Left lung (tissue), 4 donors: ENCODE measurements at regions not wholly inside any gene's neighbourhood (a gene's known extent, or its start where the extent isn't known, plus 50 kb on each side); places are given as distances from the start of the nearest gene placed in this dataset.

Experiments used
- ATAC-seq: fragments of 200-7000 bp; cut with Tn5 transposase; one replicate; pipeline ENCODE4 v1.9.1; 2020; ENCODE audit warnings: moderate library complexity
- DNase-seq, 4 donors: peaks; one replicate each; pipeline ENCODE4 v3.0.0-alpha.2; 2013 to 2020
- H3K27ac ChIP-seq, 2 donors: fragments of 200-600 bp; sonication (generic) in 1 of 2; one replicate each; pipeline versions ENCODE4 v1.5.0 to v1.8.0; 2020 to 2021
- H3K27me3 ChIP-seq, 2 donors: fragments of 200-600 bp; sonication (generic) in 1 of 2; one replicate each; pipeline versions ENCODE4 v1.5.0 to v1.8.0; 2020 to 2021
- H3K36me3 ChIP-seq, 2 donors: fragments of 200-600 bp; sonication (generic) in 1 of 2; one replicate each; pipeline versions ENCODE4 v1.5.0 to v1.8.0; 2020 to 2021
- H3K4me1 ChIP-seq, 2 donors: fragments of 200-600 bp; one replicate each; pipeline ENCODE4 v1.8.0; 2021
- H3K4me3 ChIP-seq, 2 donors: fragments of 200-600 bp; sonication (generic) in 1 of 2; one replicate each; pipeline versions ENCODE4 v1.5.0 to v1.8.0; 2020 to 2021; ENCODE audit warnings: mild to moderate bottlenecking in 1 of 2
- H3K9me3 ChIP-seq, 2 donors: fragments of 200-600 bp; sonication (generic) in 1 of 2; one replicate each; pipeline versions ENCODE4 v1.5.0 to v1.8.0; 2020 to 2021
- CTCF ChIP-seq, 2 donors: fragments of 200-600 bp; sonication (generic) in 1 of 2; IDR thresholded peaks; one replicate each; pipeline versions ENCODE4 v1.5.0 to v1.8.0; 2021; ENCODE audit warnings: antibody characterized with exemption in 2 of 2
- intact Hi-C, 2 donors: fragments of 100-400 bp; cut with DNase I; formaldehyde crosslinking; loops; one replicate each; pipeline versions ENCODE4 v1.11.2 to v1.14.2; 2022
- donor health status: DM: no; HTN: yes; CAD: no.
- donor health status: DM: no; HTN: no; CAD: no.

DNA sequence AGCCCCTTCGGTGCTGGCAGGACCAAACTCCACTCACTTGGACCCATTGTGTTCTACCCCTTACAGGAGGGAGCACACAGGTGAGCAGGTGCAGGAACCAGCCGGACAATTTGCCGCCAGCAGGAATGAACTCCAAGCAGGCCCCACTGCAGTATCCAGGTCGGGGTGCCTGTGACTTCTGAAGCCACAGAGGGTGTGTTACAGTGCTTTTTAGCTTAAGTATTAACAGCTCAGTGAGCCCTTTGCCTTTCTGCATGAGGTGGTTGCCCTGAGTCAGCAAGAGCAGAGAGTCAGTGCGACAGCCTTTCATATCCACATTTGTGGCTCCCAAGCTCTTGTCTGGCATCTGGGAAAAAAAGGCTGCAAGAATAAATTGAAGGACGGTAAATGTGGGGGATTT, 366.6 kb upstream of the LRRC4C start:
- Histone ChIP-seq H3K4me3 (no peak overlapping the region), H3K27me3 (no peaks in the 10 kb centered on the region), H3K4me1 (no peaks in the 10 kb centered on the region), H3K27ac (no peak overlapping the region), H3K9me3 (peaks cover 4 to 5% of the 10 kb centered on the region in 2 donors), H3K36me3 (no peaks in the 10 kb centered on the region)
- ATAC-seq (no peak), DNase-seq (no peak)
- intact Hi-C loops, result no loop called here
- no peak for TF ChIP-seq CTCF (IDR thresholded peaks at IDR 0.05)

DNA sequence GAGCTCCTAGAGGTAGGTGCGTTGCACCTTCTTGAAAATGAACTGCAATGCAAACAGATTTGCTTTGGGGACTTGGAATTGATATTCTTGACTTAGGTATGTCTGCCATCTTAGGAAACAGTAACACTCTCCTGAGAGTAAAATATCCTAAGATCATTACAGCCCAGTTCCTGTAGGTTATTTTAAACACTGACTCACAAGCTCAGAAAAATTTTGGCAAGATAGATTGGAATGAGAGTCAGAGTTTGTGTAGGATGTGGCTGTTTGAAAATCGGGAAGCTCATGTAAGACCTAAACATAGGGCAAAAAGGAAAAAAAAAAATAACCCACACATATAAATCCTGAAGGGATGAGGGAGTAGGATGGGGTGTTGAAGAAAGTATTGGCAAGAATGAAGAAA, 377.0 kb upstream of the LRRC4C start:
- Histone ChIP-seq H3K36me3 (no peaks in the 10 kb centered on the region), H3K9me3 (peaks cover 0 to 10% of the 10 kb centered on the region in 2 donors), H3K27me3 (no peaks in the 10 kb centered on the region), H3K27ac (no peak overlapping the region), H3K4me1 (no peaks in the 10 kb centered on the region), H3K4me3 (no peak overlapping the region)
- ATAC-seq (no peak), DNase-seq (no peak)
- intact Hi-C loops, result no loop called here
- no peak for TF ChIP-seq CTCF (IDR thresholded peaks at IDR 0.05)

GRCh38 chr11:41842673-41843072, 383.2 kb upstream of the LRRC4C start:
- Histone ChIP-seq H3K4me3 (no peak overlapping the region), H3K4me1 (no peaks in the 10 kb centered on the region), H3K36me3 (no peaks in the 10 kb centered on the region), H3K27ac (no peak overlapping the region), H3K9me3 (peaks cover 0 to 36% of the 10 kb centered on the region in 2 donors), H3K27me3 (no peaks in the 10 kb centered on the region)
- intact Hi-C loops, result no loop called here
- TF ChIP-seq CTCF (IDR thresholded peaks at IDR 0.05), result no peak
- ATAC-seq (no peak), DNase-seq (no peak)

DNA sequence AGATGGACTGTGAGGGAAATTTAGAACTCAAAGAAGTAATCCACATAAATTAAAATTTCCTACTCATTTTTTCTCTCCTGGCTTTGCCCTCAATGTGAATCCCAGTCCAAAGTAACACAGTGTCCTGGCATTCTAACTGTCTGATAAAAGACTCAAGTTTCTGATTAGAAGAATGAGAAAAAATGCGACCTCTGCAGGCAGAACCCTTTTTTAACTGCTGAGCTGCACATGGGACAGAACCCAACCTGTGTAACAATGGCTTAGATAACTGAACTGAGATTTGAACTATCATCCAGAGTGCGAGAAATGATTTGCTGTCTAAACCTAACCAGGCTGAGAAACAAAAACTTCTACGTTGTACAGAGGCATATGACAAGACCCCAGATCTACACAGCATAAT, 385.6 kb upstream of the LRRC4C start:
- H3K27ac ChIP-seq, result no peak overlapping the region
- peaks cover 0 to 28% of the 10 kb centered on the region in 2 donors for H3K9me3 ChIP-seq
- H3K27me3 ChIP-seq, result no peaks in the 10 kb centered on the region
- DNase-seq (no peak), ATAC-seq (no peak)
- H3K4me3 ChIP-seq, result no peak overlapping the region
- TF ChIP-seq CTCF (IDR thresholded peaks at IDR 0.05), result no peak
- H3K4me1 ChIP-seq, result no peaks in the 10 kb centered on the region
- no peaks in the 10 kb centered on the region for H3K36me3 ChIP-seq
- intact Hi-C loops, result no loop called here

- no peak for TF ChIP-seq CTCF (IDR thresholded peaks at IDR 0.05)
- ATAC-seq, result no peak
Measured at GRCh38 chr11:41848349-41848748, 388.9 kb upstream of the LRRC4C start.

More at GRCh38 chr11:41848349-41848748, 388.9 kb upstream of the LRRC4C start:
- peaks cover 0 to 8% of the 10 kb centered on the region in 2 donors for H3K9me3 ChIP-seq
- no peak overlapping the region for H3K27ac ChIP-seq
- no peaks in the 10 kb centered on the region for H3K4me1 ChIP-seq
- no peaks in the 10 kb centered on the region for H3K27me3 ChIP-seq
- no peak overlapping the region for H3K4me3 ChIP-seq
- intact Hi-C loops, result no loop called here
- H3K36me3 ChIP-seq, result no peaks in the 10 kb centered on the region
- no peak for DNase-seq
